ENCODE measurements at regions not wholly inside any gene's neighbourhood (a gene's known extent, or its start where the extent isn't known, plus 50 kb on each side); places are given as distances from the start of the nearest gene placed in this dataset.

GRCh38 chr9:101877439-101877838 lies 139.0 kb upstream of the GRIN3A start:
- TF ChIP-seq POLR2AphosphoS5 (IDR thresholded peaks at IDR 0.05; ENCODE audit: borderline replicate concordance, low read depth, low read length): no peak
- no peak for TF ChIP-seq FOXP2 (optimal IDR thresholded peaks at IDR 0.05; ENCODE audit: control extremely low read depth, extremely low read length, insufficient read depth)

Data from SK-N-MC (cell line).